Fibroblast of lung (primary cell): ENCODE measurements at regions not wholly inside any gene's neighbourhood (a gene's known extent, or its start where the extent isn't known, plus 50 kb on each side); places are given as distances from the start of the nearest gene placed in this dataset.

Experiments used
- EZH2 ChIP-seq: IDR thresholded peaks from 2 replicates; pipeline ENCODE4 v1.5.1; 2012; ENCODE audit warnings: low read length, control low read depth, mild to moderate bottlenecking; ENCODE audit errors: missing control alignments
- TF ChIP-seq, protein P1 (sequence below), 2 donors: IDR thresholded peaks in 1 of 2; conservative IDR thresholded peaks in 1 of 2; 1 replicate in 1 of 2; 2 replicates in 1 of 2; pipeline ENCODE4 v1.5.1; 2011 to 2012; ENCODE audit warnings: low read length in 2 of 2, control low read depth in 1 of 2, inconsistent platforms in 1 of 2, low read depth in 1 of 2, mild to moderate bottlenecking in 1 of 2

DNA sequence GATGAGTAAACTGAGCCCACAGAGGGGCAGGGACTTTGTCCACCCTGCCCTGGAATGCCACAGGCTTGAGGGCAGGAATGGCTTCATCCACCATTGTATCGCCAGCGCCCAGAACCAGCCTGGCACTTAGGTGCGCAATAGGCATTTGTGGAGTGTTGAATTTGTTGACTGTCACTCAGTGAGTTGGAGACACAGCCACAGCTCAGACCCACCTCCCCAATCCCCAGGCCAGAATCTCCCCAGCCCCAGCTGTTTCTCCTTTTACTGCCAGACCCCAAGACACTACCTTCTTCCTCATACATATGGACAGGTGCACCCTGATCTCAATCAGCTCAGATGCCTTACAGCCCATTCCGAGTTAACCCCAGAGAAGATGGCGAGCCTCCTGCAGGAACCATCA lies 674.5 kb downstream of the MATN1 start:
- TF ChIP-seq, protein P1, sequence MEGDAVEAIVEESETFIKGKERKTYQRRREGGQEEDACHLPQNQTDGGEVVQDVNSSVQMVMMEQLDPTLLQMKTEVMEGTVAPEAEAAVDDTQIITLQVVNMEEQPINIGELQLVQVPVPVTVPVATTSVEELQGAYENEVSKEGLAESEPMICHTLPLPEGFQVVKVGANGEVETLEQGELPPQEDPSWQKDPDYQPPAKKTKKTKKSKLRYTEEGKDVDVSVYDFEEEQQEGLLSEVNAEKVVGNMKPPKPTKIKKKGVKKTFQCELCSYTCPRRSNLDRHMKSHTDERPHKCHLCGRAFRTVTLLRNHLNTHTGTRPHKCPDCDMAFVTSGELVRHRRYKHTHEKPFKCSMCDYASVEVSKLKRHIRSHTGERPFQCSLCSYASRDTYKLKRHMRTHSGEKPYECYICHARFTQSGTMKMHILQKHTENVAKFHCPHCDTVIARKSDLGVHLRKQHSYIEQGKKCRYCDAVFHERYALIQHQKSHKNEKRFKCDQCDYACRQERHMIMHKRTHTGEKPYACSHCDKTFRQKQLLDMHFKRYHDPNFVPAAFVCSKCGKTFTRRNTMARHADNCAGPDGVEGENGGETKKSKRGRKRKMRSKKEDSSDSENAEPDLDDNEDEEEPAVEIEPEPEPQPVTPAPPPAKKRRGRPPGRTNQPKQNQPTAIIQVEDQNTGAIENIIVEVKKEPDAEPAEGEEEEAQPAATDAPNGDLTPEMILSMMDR (conservative IDR thresholded peaks at IDR 0.05 in 1 of 2, IDR thresholded peaks at IDR 0.05 in 1 of 2; ENCODE audit: low read depth in 1 of 2, low read length in 2 of 2): no peak
- TF ChIP-seq EZH2: no peak
